ENCODE measurements at regions not wholly inside any gene's neighbourhood (a gene's known extent, or its start where the extent isn't known, plus 50 kb on each side); places are given as distances from the start of the nearest gene placed in this dataset.

- H3K4me3 Mint-ChIP-seq = no peak overlapping the region
- peaks cover 25 to 28% of the 10 kb centered on the region in 2 donors for H3K4me1 ChIP-seq (ENCODE audit: control insufficient read depth in 2 of 2, insufficient read depth in 2 of 2, low read length in 2 of 2)
- no peaks in the 10 kb centered on the region for H3K79me2 ChIP-seq (ENCODE audit: control insufficient read depth, insufficient read depth, low read length)
- H3K9me3 ChIP-seq (ENCODE audit: control extremely low read depth in 1 of 3, control insufficient read depth in 2 of 3, insufficient read depth in 1 of 3, low read length in 2 of 3) = peaks cover 0 to 2% (median 0%) of the 10 kb centered on the region in 3 donors
- no peaks in the 10 kb centered on the region for H3K36me3 ChIP-seq (replicated peaks in 1 of 2; ENCODE audit: control extremely low read depth in 1 of 2, control insufficient read depth in 1 of 2, extremely low read depth in 1 of 2, insufficient read depth in 2 of 2, low read length in 1 of 2)
- no peak for ATAC-seq (ENCODE audit: low read depth)
- H3K4me3 ChIP-seq (ENCODE audit: control extremely low read depth in 1 of 5, extremely low read depth in 1 of 5, insufficient read depth in 1 of 5, low read depth in 2 of 5, low read length in 4 of 5) = no peak overlapping the region
- no peak overlapping the region for H2AFZ ChIP-seq (ENCODE audit: insufficient read depth, low read depth, low read length, poor library complexity, severe bottlenecking)
- H3K9ac ChIP-seq (ENCODE audit: low read length) = no peak overlapping the region
- ChIA-PET CTCF (no interaction called here), POLR2A (no interaction called here)
- H3K27me3 ChIP-seq (replicated peaks in 1 of 4; ENCODE audit: control extremely low read depth in 1 of 4, control insufficient read depth in 3 of 4, insufficient read depth in 4 of 4, low read length in 3 of 4) = no peaks in the 10 kb centered on the region
- H3K27ac Mint-ChIP-seq = no peak overlapping the region
- no peak overlapping the region for H3K4me2 ChIP-seq (replicated peaks; ENCODE audit: low read depth, low read length, poor library complexity, severe bottlenecking)
- H4K20me1 ChIP-seq (ENCODE audit: control insufficient read depth, insufficient read depth, low read length, poor library complexity, severe bottlenecking) = no peaks in the 10 kb centered on the region
- DNase-seq = no peak
- peaks cover 30% of the 10 kb centered on the region for H3K4me1 Mint-ChIP-seq
- WGBS (ENCODE audit: insufficient coverage) = no CpG with 5 or more reads among the region's 6 CpGs
- TF ChIP-seq CTCF (IDR thresholded peaks at IDR 0.05) (no peak), EZH2 (IDR thresholded peaks at IDR 0.05; ENCODE audit: borderline replicate concordance, insufficient read depth, low read depth, low read length, poor library complexity, severe bottlenecking) (no peak)
- H3K27me3 Mint-ChIP-seq = peaks cover 4% of the 10 kb centered on the region
- intact Hi-C loops (cut with micrococcal nuclease) = no loop called here
- no peaks in the 10 kb centered on the region for H3K9me3 Mint-ChIP-seq (ENCODE audit: insufficient read depth)
- H3K27ac ChIP-seq (ENCODE audit: low read length in 2 of 2) = no peak overlapping the region
These were observed 81.0 kb upstream of the STARD13 start for GRCh38 chr13:33366469-33367062.

- H3K9ac ChIP-seq (ENCODE audit: low read length) = peak overlapping the region; percentile 6
- TF ChIP-seq CTCF (IDR thresholded peaks at IDR 0.05) (no peak), EZH2 (IDR thresholded peaks at IDR 0.05; ENCODE audit: borderline replicate concordance, insufficient read depth, low read depth, low read length, poor library complexity, severe bottlenecking) (no peak)
- intact Hi-C loops (cut with micrococcal nuclease) = no loop called here
- H3K4me1 ChIP-seq (ENCODE audit: control insufficient read depth in 2 of 2, insufficient read depth in 2 of 2, low read length in 2 of 2) = peaks cover 25 to 28% of the 10 kb centered on the region in 2 donors
- H3K4me3 ChIP-seq (ENCODE audit: control extremely low read depth in 1 of 5, extremely low read depth in 1 of 5, insufficient read depth in 1 of 5, low read depth in 2 of 5, low read length in 4 of 5) = no peak overlapping the region
- no peaks in the 10 kb centered on the region for H3K79me2 ChIP-seq (ENCODE audit: control insufficient read depth, insufficient read depth, low read length)
- peak overlapping the region; percentile 27 for H3K4me2 ChIP-seq (replicated peaks; ENCODE audit: low read depth, low read length, poor library complexity, severe bottlenecking)
- no peaks in the 10 kb centered on the region for H3K27me3 ChIP-seq (replicated peaks in 1 of 4; ENCODE audit: control extremely low read depth in 1 of 4, control insufficient read depth in 3 of 4, insufficient read depth in 4 of 4, low read length in 3 of 4)
- H4K20me1 ChIP-seq (ENCODE audit: control insufficient read depth, insufficient read depth, low read length, poor library complexity, severe bottlenecking) = no peaks in the 10 kb centered on the region
- Mint-ChIP-seq H3K27ac (no peak overlapping the region), H3K4me1 (peaks cover 30% of the 10 kb centered on the region), H3K27me3 (peaks cover 4% of the 10 kb centered on the region), H3K4me3 (peak overlapping the region; percentile 4), H3K9me3 (ENCODE audit: insufficient read depth) (no peaks in the 10 kb centered on the region)
- WGBS (ENCODE audit: insufficient coverage) = no CpG with 5 or more reads among the region's 2 CpGs
- no peak for ATAC-seq (ENCODE audit: low read depth)
- no peak overlapping the region for H3K27ac ChIP-seq (ENCODE audit: low read length in 2 of 2)
- no peak for DNase-seq
- ChIA-PET POLR2A (no interaction called here), CTCF (no interaction called here)
- H3K9me3 ChIP-seq (ENCODE audit: control extremely low read depth in 1 of 3, control insufficient read depth in 2 of 3, insufficient read depth in 1 of 3, low read length in 2 of 3) = peaks cover 0 to 2% (median 0%) of the 10 kb centered on the region in 3 donors
- no peak overlapping the region for H2AFZ ChIP-seq (ENCODE audit: insufficient read depth, low read depth, low read length, poor library complexity, severe bottlenecking)
- no peaks in the 10 kb centered on the region for H3K36me3 ChIP-seq (replicated peaks in 1 of 2; ENCODE audit: control extremely low read depth in 1 of 2, control insufficient read depth in 1 of 2, extremely low read depth in 1 of 2, insufficient read depth in 2 of 2, low read length in 1 of 2)
These were observed 81.8 kb upstream of the STARD13 start for GRCh38 chr13:33367171-33367895.

Data from B cell (primary cell).